SK-N-SH (cell line): ENCODE measurements at regions not wholly inside any gene's neighbourhood (a gene's known extent, or its start where the extent isn't known, plus 50 kb on each side); places are given as distances from the start of the nearest gene placed in this dataset.

Experiments
- CTCF ChIA-PET: fragments of 300-600, 350-600 bp; formaldehyde crosslinking; extraction: SDS; loops from one replicate; lab custom pipeline; 2021; lab: Yijun Ruan, JAX
- POLR2A ChIA-PET: fragments of 350-600 bp; sonication (Branson Sonifier 250); formaldehyde crosslinking; extraction: SDS; loops from one replicate; lab custom pipeline; 2020; ENCODE audit warnings: antibody characterized with exemption, inconsistent platforms; lab: Yijun Ruan, JAX
- DNase-seq: peaks from one replicate; pipeline ENCODE4 v3.0.0; 2012
- H2AFZ ChIP-seq: fragments of 200-600 bp; sonication (generic); 2 replicates; pipeline ENCODE4 v1.8.1; 2016; ENCODE audit warnings: antibody characterized with exemption, mild to moderate bottlenecking, low read depth
- H3F3A ChIP-seq: fragments of 200-600 bp; sonication (generic); replicated peaks from 2 replicates; pipeline ENCODE3; 2016; ENCODE audit warnings: antibody characterized with exemption, mild to moderate bottlenecking; ENCODE audit not compliant: insufficient read depth
- H3K27ac ChIP-seq, 2 experiments: fragments of 200-500 bp in 1 of 2; fragments of 200-600 bp in 1 of 2; sonication (Bioruptor generic) in 1 of 2; sonication (generic), shearing (Covaris generic) in 1 of 2; 2 replicates each; pipeline versions ENCODE4 v1.5.1 to v1.6.1; 2014 to 2016; ENCODE audit warnings: low read depth in 2 of 2, inconsistent platforms in 1 of 2, low read length in 1 of 2, mild to moderate bottlenecking in 1 of 2, mixed read lengths in 1 of 2
- H3K27me3 ChIP-seq: fragments of 200-600 bp; sonication (generic), shearing (Covaris generic); 2 replicates; pipeline ENCODE4 v1.6.1; 2016; ENCODE audit warnings: mixed run types; ENCODE audit not compliant: insufficient read depth
- H3K36me3 ChIP-seq, 2 experiments: fragments of 200-500 bp in 1 of 2; fragments of 200-600 bp in 1 of 2; sonication (Bioruptor generic) in 1 of 2; sonication (generic) in 1 of 2; replicated peaks in 1 of 2; 2 replicates each; pipeline versions ENCODE3 to v1.5.1; 2014 to 2016; ENCODE audit warnings: low read length in 1 of 2, mild to moderate bottlenecking in 1 of 2; ENCODE audit not compliant: insufficient read depth in 2 of 2, control insufficient read depth in 1 of 2
- H3K4me1 ChIP-seq, 2 experiments: fragments of 200-500 bp in 1 of 2; fragments of 200-600 bp in 1 of 2; sonication (Bioruptor generic) in 1 of 2; sonication (generic), shearing (Covaris generic) in 1 of 2; 2 replicates each; pipeline versions ENCODE4 v1.5.1 to v1.6.1; 2014 to 2016; ENCODE audit warnings: low read depth in 1 of 2, low read length in 1 of 2, mixed run types in 1 of 2; ENCODE audit not compliant: insufficient read depth in 2 of 2, control insufficient read depth in 1 of 2
- H3K4me2 ChIP-seq: fragments of 200-600 bp; sonication (generic), shearing (Covaris generic); 2 replicates; pipeline ENCODE4 v1.6.1; 2017; ENCODE audit warnings: mixed run types
- H3K4me3 ChIP-seq, 2 experiments: fragments of 200-500 bp in 1 of 2; fragments of 200-600 bp in 1 of 2; sonication (Bioruptor generic) in 1 of 2; sonication (generic), shearing (Covaris generic) in 1 of 2; 2 replicates each; pipeline versions ENCODE4 v1.5.1 to v1.8.1; 2014 to 2016; ENCODE audit warnings: low read depth in 2 of 2, inconsistent platforms in 1 of 2, low read length in 1 of 2, mild to moderate bottlenecking in 1 of 2, mixed read lengths in 1 of 2, moderate library complexity in 1 of 2
- H3K79me2 ChIP-seq: fragments of 200-600 bp; sonication (generic); 2 replicates; pipeline ENCODE4 v1.8.1; 2017; ENCODE audit warnings: mild to moderate bottlenecking; ENCODE audit not compliant: insufficient read depth
- H3K9ac ChIP-seq: fragments of 200-600 bp; sonication (generic); 2 replicates; pipeline ENCODE4 v1.6.1; 2017; ENCODE audit warnings: mixed run types
- H3K9me2 ChIP-seq: fragments of 200-600 bp; sonication (generic); 2 replicates; pipeline ENCODE4 v1.6.1; 2017; ENCODE audit warnings: mixed run types
- H3K9me3 ChIP-seq: fragments of 200-600 bp; sonication (generic); 2 replicates; pipeline ENCODE4 v1.6.1; 2017; ENCODE audit warnings: mixed run types, mild to moderate bottlenecking, moderate library complexity
- H4K20me1 ChIP-seq: fragments of 200-600 bp; sonication (generic); 2 replicates; pipeline ENCODE4 v1.6.1; 2017; ENCODE audit warnings: mild to moderate bottlenecking, mixed run types; ENCODE audit not compliant: insufficient read depth
- CHD2 ChIP-seq: fragments of 150-350 bp; IDR thresholded peaks from 2 replicates; pipeline ENCODE4 v1.6.1; 2018; ENCODE audit warnings: low read length; ENCODE audit not compliant: partially characterized antibody
- CTCF ChIP-seq: fragments of 200-600 bp; sonication (generic); IDR thresholded peaks from 2 replicates; pipeline ENCODE4 v1.6.1; 2017; ENCODE audit warnings: antibody characterized with exemption, mild to moderate bottlenecking, moderate library complexity
- EP300 ChIP-seq, 2 experiments: IDR thresholded peaks; 2 replicates each; pipeline versions ENCODE4 v1.4.0 to v1.6.1; 2012; ENCODE audit warnings: borderline replicate concordance in 1 of 2, low read depth in 1 of 2, low read length in 1 of 2
- FOSL2 ChIP-seq: IDR thresholded peaks from 2 replicates; pipeline ENCODE4 v1.4.0; 2012; ENCODE audit warnings: low read depth, mild to moderate bottlenecking, moderate library complexity, borderline replicate concordance
- FOXJ3 ChIP-seq: sonication (generic); formaldehyde crosslinking; IDR thresholded peaks from 2 replicates; pipeline ENCODE4 v1.5.1; 2020; ENCODE audit warnings: mild to moderate bottlenecking, missing genetic modification reagents
- GABPA ChIP-seq: IDR thresholded peaks from 2 replicates; pipeline ENCODE4 v1.4.0; 2012; ENCODE audit warnings: low read depth, mild to moderate bottlenecking
- GATA2 ChIP-seq: sonication (generic); formaldehyde crosslinking; IDR thresholded peaks from 2 replicates; pipeline ENCODE4 v1.5.0; 2020; ENCODE audit warnings: mild to moderate bottlenecking, missing genetic modification reagents
- IRF3 ChIP-seq: fragments of 150-350 bp; IDR thresholded peaks from 2 replicates; pipeline ENCODE4 v1.6.1; 2016; ENCODE audit warnings: mild to moderate bottlenecking, low read depth, low read length
- MAX ChIP-seq: IDR thresholded peaks from 2 replicates; pipeline ENCODE4 v1.4.0; 2012; ENCODE audit warnings: low read depth
- MEF2A ChIP-seq: IDR thresholded peaks from 2 replicates; pipeline ENCODE4 v1.4.0; 2012; ENCODE audit warnings: low read depth, borderline replicate concordance
- MXI1 ChIP-seq: IDR thresholded peaks from 2 replicates; pipeline ENCODE4 v1.6.1; 2012; ENCODE audit warnings: mild to moderate bottlenecking, low read depth, low read length, improper control_type of control experiment
- RAD21 ChIP-seq: IDR thresholded peaks from 2 replicates; pipeline ENCODE4 v1.6.1; 2012; ENCODE audit warnings: mild to moderate bottlenecking, low read length
- RCOR1 ChIP-seq: fragments of 150-350 bp; IDR thresholded peaks from 2 replicates; pipeline ENCODE4 v1.6.1; 2017; ENCODE audit warnings: antibody characterized with exemption, low read length
- RFX5 ChIP-seq: IDR thresholded peaks from 2 replicates; pipeline ENCODE4 v1.6.1; 2012; ENCODE audit warnings: mild to moderate bottlenecking, improper control_type of control experiment, low read length
- SIN3A ChIP-seq: IDR thresholded peaks from 2 replicates; pipeline ENCODE4 v1.6.1; 2012; ENCODE audit warnings: low read depth, mild to moderate bottlenecking, low read length, moderate library complexity, borderline replicate concordance
- SMC3 ChIP-seq: IDR thresholded peaks from 2 replicates; pipeline ENCODE4 v1.6.1; 2012; ENCODE audit warnings: low read depth, low read length, improper control_type of control experiment
- TAF1 ChIP-seq: IDR thresholded peaks from 2 replicates; pipeline ENCODE4 v1.6.1; 2012; ENCODE audit warnings: low read depth, mild to moderate bottlenecking, low read length, moderate library complexity, borderline replicate concordance
- TCF12 ChIP-seq: IDR thresholded peaks from 2 replicates; pipeline ENCODE4 v1.4.0; 2012
- USF2 ChIP-seq: fragments of 150-350 bp; IDR thresholded peaks from 2 replicates; pipeline ENCODE4 v1.6.1; 2017; ENCODE audit warnings: antibody characterized with exemption, low read length, low read depth, borderline replicate concordance
- ZBTB33 ChIP-seq: IDR thresholded peaks from 2 replicates; pipeline ENCODE4 v1.4.0; 2012; ENCODE audit warnings: low read depth, borderline replicate concordance
- WGBS: methylation state at CpG from one replicate; pipeline ENCODE4 v1.1.6; 2017; ENCODE audit warnings: low lambda C conversion rate; 5-methylcytosine and 5-hydroxymethylcytosine counted together

- Histone ChIP-seq H3K27ac (no peak overlapping the region), H3K36me3 (no peaks in the 10 kb centered on the region), H3K9me3 (no peaks in the 10 kb centered on the region), H3K27me3 (no peaks in the 10 kb centered on the region), H2AFZ (no peak overlapping the region), H4K20me1 (no peaks in the 10 kb centered on the region), H3K4me2 (no peak overlapping the region), H3K4me1 (peaks cover 0 to 12% of the 10 kb centered on the region in 2 experiments; a peak in 1 of 4 replicates), H3K9me2 (no peaks in the 10 kb centered on the region), H3K79me2 (no peaks in the 10 kb centered on the region), H3K4me3 (no peak overlapping the region), H3K9ac (no peak overlapping the region), H3F3A (peaks cover 21% of the 10 kb centered on the region)
- 52% methylated on average over 1 of the region's 1 CpG for WGBS
- DNase-seq, result no peak
- ChIA-PET POLR2A (no interaction called here), CTCF (no interaction called here)
- TF ChIP-seq IRF3, result no peak
- TF ChIP-seq GATA2 (CRISPR knock-in tag), result no peak
- no peak for TF ChIP-seq MXI1
- no peak for TF ChIP-seq RCOR1
- no peak for TF ChIP-seq SMC3
- no peak for TF ChIP-seq SIN3A
- TF ChIP-seq USF2, result no peak
- TF ChIP-seq TCF12, result no peak
- no peak for TF ChIP-seq MEF2A
- no peak for TF ChIP-seq RFX5
- TF ChIP-seq MAX, result no peak
- TF ChIP-seq TAF1, result no peak
- TF ChIP-seq FOXJ3 (CRISPR knock-in tag), result no peak
Measured at GRCh38 chr10:32147730-32148129, 91.5 kb upstream of the KIF5B start.

GRCh38 chr10:32146166-32146565, 89.9 kb upstream of the KIF5B start:
- 78% methylated on average over 4 of the region's 4 CpGs for WGBS
- Histone ChIP-seq H3K4me1 (peaks cover 0 to 12% of the 10 kb centered on the region in 2 experiments; a peak in 1 of 4 replicates), H4K20me1 (no peaks in the 10 kb centered on the region), H3F3A (peaks cover 21% of the 10 kb centered on the region), H3K36me3 (no peaks in the 10 kb centered on the region), H3K9ac (no peak overlapping the region), H2AFZ (no peak overlapping the region), H3K4me2 (no peak overlapping the region), H3K27ac (no peak overlapping the region), H3K27me3 (no peaks in the 10 kb centered on the region), H3K9me2 (no peaks in the 10 kb centered on the region), H3K4me3 (no peak overlapping the region), H3K79me2 (no peaks in the 10 kb centered on the region), H3K9me3 (no peaks in the 10 kb centered on the region)
- ChIA-PET POLR2A (no interaction called here), CTCF (interaction anchor here (0.7 kb wide), 1 partner anchor 8 kb away, joined by 3 read pairs; no protein-coding TSS in a partner anchor)
- DNase-seq, result no peak
- TF ChIP-seq EP300 (IDR thresholded peaks at IDR 0.05; ENCODE audit: borderline replicate concordance in 1 of 2, low read depth in 1 of 2, low read length in 1 of 2) (no peak), GATA2 (CRISPR knock-in tag) (no peak), MEF2A (no peak), CTCF (no peak), MAX (no peak), RAD21 (no peak), CHD2 (no peak), SMC3 (no peak), FOXJ3 (CRISPR knock-in tag) (no peak), FOSL2 (no peak), TAF1 (no peak), ZBTB33 (no peak), USF2 (no peak), GABPA (no peak), MXI1 (no peak)
